NCI-H510A (cell line): ENCODE measurements at regions not wholly inside any gene's neighbourhood (a gene's known extent, or its start where the extent isn't known, plus 50 kb on each side); places are given as distances from the start of the nearest gene placed in this dataset.

Experiments used
- DNase-seq: peaks from one replicate; lab custom pipeline; 2025; lab: John Stamatoyannopoulos, UW

GRCh38 chr10:69741252-69741651 lies 60.5 kb upstream of the COL13A1 start:
- DNase-seq, result no peak

- no peak for DNase-seq
These were observed 59.9 kb upstream of the COL13A1 start for GRCh38 chr10:69741671-69742355.

GRCh38 chr10:69742356-69742695 lies 59.4 kb upstream of the COL13A1 start:
- no peak for DNase-seq

GRCh38 chr10:69742928-69743602 lies 58.6 kb upstream of the COL13A1 start:
- no peak for DNase-seq

GRCh38 chr10:69744971-69745370 lies 56.7 kb upstream of the COL13A1 start:
- DNase-seq, result no peak

- no peak for DNase-seq
These were observed 56.0 kb upstream of the COL13A1 start for GRCh38 chr10:69745698-69746097.

- no peak for DNase-seq
These were observed 54.5 kb upstream of the COL13A1 start for GRCh38 chr10:69747179-69747578.

GRCh38 chr10:69748621-69749020 lies 53.1 kb upstream of the COL13A1 start:
- no peak for DNase-seq

- no peak for DNase-seq
These were observed 52.3 kb upstream of the COL13A1 start for GRCh38 chr10:69749178-69750010.

GRCh38 chr10:69750011-69750373 lies 51.7 kb upstream of the COL13A1 start:
- no peak for DNase-seq

GRCh38 chr10:69750725-69751124 lies 51.0 kb upstream of the COL13A1 start:
- DNase-seq, result no peak

GRCh38 chr10:69751214-69751613 lies 50.5 kb upstream of the COL13A1 start:
- DNase-seq, result no peak
